ENCODE measurements at regions not wholly inside any gene's neighbourhood (a gene's known extent, or its start where the extent isn't known, plus 50 kb on each side); places are given as distances from the start of the nearest gene placed in this dataset.

GRCh38 chr1:11407301-11407994 is 71.5 kb upstream of the DISP3 start:
- DNase-seq (ENCODE audit: low spot score in 2 of 2): no peak
- FAIRE-seq: no peak

- FAIRE-seq (no peak), DNase-seq (ENCODE audit: low spot score in 2 of 2) (no peak)
Observed at GRCh38 chr1:11412141-11412540, 66.8 kb upstream of the DISP3 start.

- no peak for DNase-seq (ENCODE audit: low spot score in 2 of 2)
- no peak for FAIRE-seq
Observed at GRCh38 chr1:11413986-11414391, 65.0 kb upstream of the DISP3 start.

GRCh38 chr1:11414926-11415538 is 63.9 kb upstream of the DISP3 start:
- FAIRE-seq (no peak), DNase-seq (ENCODE audit: low spot score in 2 of 2) (peak in 1 of 2 donors; percentile 17)

- no peak for DNase-seq (ENCODE audit: low spot score in 2 of 2)
- FAIRE-seq: no peak
Observed at GRCh38 chr1:11417162-11417561, 61.8 kb upstream of the DISP3 start.

- no peak for DNase-seq (ENCODE audit: low spot score in 2 of 2)
- FAIRE-seq: no peak
Observed at GRCh38 chr1:11418056-11418455, 60.9 kb upstream of the DISP3 start.

GRCh38 chr1:11421443-11421842 is 57.5 kb upstream of the DISP3 start:
- no peak for FAIRE-seq
- no peak for DNase-seq (ENCODE audit: low spot score in 2 of 2)

- no peak for DNase-seq (ENCODE audit: low spot score in 2 of 2)
- FAIRE-seq: no peak
Observed at GRCh38 chr1:11422686-11423085, 56.3 kb upstream of the DISP3 start.

- no peak for FAIRE-seq
- no peak for DNase-seq (ENCODE audit: low spot score in 2 of 2)
Observed at GRCh38 chr1:11426617-11427016, 52.3 kb upstream of the DISP3 start.

- DNase-seq (ENCODE audit: low spot score in 2 of 2) (no peak), FAIRE-seq (no peak)
Observed at GRCh38 chr1:11428789-11429188, 50.2 kb upstream of the DISP3 start.
